GM23248 (cell line): ENCODE measurements at regions not wholly inside any gene's neighbourhood (a gene's known extent, or its start where the extent isn't known, plus 50 kb on each side); places are given as distances from the start of the nearest gene placed in this dataset.

Source experiments
- DNase-seq: peaks from one replicate; pipeline ENCODE4 v3.0.0-alpha.2; 2015
- H2AFZ ChIP-seq: fragments of 200-600 bp; sonication (generic); 2 replicates; pipeline ENCODE4 v1.6.1; 2016; ENCODE audit warnings: antibody characterized with exemption
- H3F3A ChIP-seq: fragments of 200-600 bp; sonication (generic); 2 replicates; pipeline ENCODE4 v1.6.1; 2016; ENCODE audit warnings: mild to moderate bottlenecking, antibody characterized with exemption, mixed run types; ENCODE audit not compliant: insufficient read depth
- H3K27ac ChIP-seq: fragments of 200-600 bp; sonication (generic); 2 replicates; pipeline ENCODE4 v1.5.1; 2016; ENCODE audit warnings: mild to moderate bottlenecking
- H3K27me3 ChIP-seq: fragments of 200-600 bp; sonication (generic); replicated peaks from 2 replicates; pipeline ENCODE4 v1.6.1; 2016; ENCODE audit warnings: mild to moderate bottlenecking; ENCODE audit not compliant: insufficient read depth
- H3K36me3 ChIP-seq: fragments of 200-600 bp; sonication (generic); 2 replicates; pipeline ENCODE4 v1.6.1; 2016; ENCODE audit warnings: low read depth, mild to moderate bottlenecking
- H3K4me1 ChIP-seq: fragments of 200-600 bp; sonication (generic); 2 replicates; pipeline ENCODE4 v1.6.1; 2016; ENCODE audit warnings: mild to moderate bottlenecking; ENCODE audit not compliant: insufficient read depth
- H3K4me2 ChIP-seq: fragments of 200-600 bp; sonication (generic); one replicate; pipeline ENCODE4 v1.6.1; 2016; ENCODE audit warnings: mild to moderate bottlenecking; ENCODE audit not compliant: unreplicated experiment
- H3K4me3 ChIP-seq: fragments of 200-600 bp; sonication (generic); 2 replicates; pipeline ENCODE4 v1.5.1; 2016; ENCODE audit warnings: mild to moderate bottlenecking
- H3K79me2 ChIP-seq: fragments of 200-600 bp; sonication (generic); 2 replicates; pipeline ENCODE4 v1.6.1; 2016; ENCODE audit warnings: mild to moderate bottlenecking; ENCODE audit not compliant: insufficient read depth
- H3K9ac ChIP-seq: fragments of 200-600 bp; sonication (generic); 2 replicates; pipeline ENCODE4 v1.6.1; 2016; ENCODE audit warnings: mild to moderate bottlenecking
- H3K9me2 ChIP-seq: fragments of 200-600 bp; sonication (generic); 2 replicates; pipeline ENCODE4 v1.6.1; 2016; ENCODE audit warnings: mixed run types, mild to moderate bottlenecking, moderate library complexity; ENCODE audit not compliant: insufficient read depth
- H3K9me3 ChIP-seq: fragments of 200-600 bp; sonication (generic); one replicate; pipeline ENCODE4 v1.6.1; 2017; ENCODE audit warnings: low read depth
- H4K20me1 ChIP-seq: fragments of 200-600 bp; sonication (generic); 2 replicates; pipeline ENCODE4 v1.6.0; 2016; ENCODE audit not compliant: insufficient read depth
- EZH2 ChIP-seq: fragments of 200-600 bp; sonication (generic); IDR thresholded peaks from 2 replicates; pipeline ENCODE4 v1.6.1; 2018; ENCODE audit warnings: antibody characterized with exemption, mild to moderate bottlenecking; ENCODE audit not compliant: insufficient read depth, poor library complexity, severe bottlenecking
- EZH2phosphoT487 ChIP-seq: fragments of 200-600 bp; sonication (generic); IDR thresholded peaks from 2 replicates; pipeline ENCODE4 v1.6.1; 2018; ENCODE audit warnings: antibody characterized with exemption, moderate library complexity, mild to moderate bottlenecking, low read depth; ENCODE audit not compliant: insufficient read depth
- WGBS, 2 experiments: methylation state at CpG; one replicate each; pipeline ENCODE4 v1.1.6; 2015 to 2017; ENCODE audit warnings: low lambda C conversion rate in 2 of 2, low coverage in 1 of 2; ENCODE audit errors: missing lambda C conversion rate in 2 of 2; 5-methylcytosine and 5-hydroxymethylcytosine counted together
- in situ Hi-C: fragments of 300-500 bp; cut with MboI; formaldehyde crosslinking; loops from 2 replicates; pipeline ENCODE4 v1.15.0; 2020

DNA sequence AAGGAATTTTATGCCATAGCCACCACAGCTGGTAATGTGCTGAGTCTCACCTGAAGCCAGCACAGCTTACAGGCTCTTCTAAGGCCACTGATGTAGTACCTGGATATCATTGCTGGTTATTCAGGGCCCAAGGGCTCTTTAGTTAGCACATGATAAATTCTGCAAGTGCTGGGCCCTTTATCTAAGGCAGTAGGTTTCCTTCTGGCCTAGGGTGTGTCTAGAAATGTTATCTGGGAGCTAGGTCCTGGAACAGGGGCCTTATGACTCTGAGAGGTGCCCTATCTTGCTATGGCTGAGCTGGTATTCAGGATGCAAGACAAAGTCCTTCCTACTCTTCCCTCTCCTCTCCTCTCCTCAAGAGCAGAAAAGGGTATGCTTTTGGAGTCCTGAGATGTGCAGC lies 1424.5 kb upstream of the NUDT12 start:
- Histone ChIP-seq H3K27me3 (no peaks in the 10 kb centered on the region), H3K27ac (no peak overlapping the region), H3K9me2 (no peaks in the 10 kb centered on the region), H3K9ac (no peak overlapping the region), H4K20me1 (no peaks in the 10 kb centered on the region), H3K4me3 (no peak overlapping the region), H3K36me3 (no peaks in the 10 kb centered on the region), H3K79me2 (no peaks in the 10 kb centered on the region), H3K4me2 (no peak overlapping the region), H3K9me3 (no peaks in the 10 kb centered on the region), H3F3A (no peaks in the 10 kb centered on the region), H3K4me1 (no peaks in the 10 kb centered on the region), H2AFZ (no peak overlapping the region)
- no peak for DNase-seq
- in situ Hi-C loops, result no loop called here
- no peak for TF ChIP-seq EZH2
- TF ChIP-seq EZH2phosphoT487, result no peak

DNA sequence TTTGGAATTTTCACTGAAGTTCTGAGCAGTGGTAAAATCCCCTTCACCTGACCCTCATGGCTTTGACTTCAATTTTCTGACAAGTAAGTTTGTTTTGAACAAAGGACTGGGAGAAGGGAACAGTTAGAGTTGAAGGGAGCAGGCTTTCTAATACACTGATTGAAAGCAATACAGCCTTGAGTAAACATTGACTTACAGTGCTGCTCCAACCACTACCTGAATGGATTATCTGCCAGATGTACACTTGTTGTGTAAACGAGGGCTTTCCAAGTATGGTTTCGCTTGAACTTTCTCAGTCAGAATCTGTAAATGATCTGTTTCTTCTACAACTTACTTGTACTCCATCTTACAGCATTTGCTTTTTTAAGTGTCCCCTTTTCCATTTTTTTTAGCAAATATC lies 1414.9 kb upstream of the NUDT12 start:
- no peak overlapping the region for H2AFZ ChIP-seq
- H3F3A ChIP-seq, result no peaks in the 10 kb centered on the region
- H3K27me3 ChIP-seq, result no peaks in the 10 kb centered on the region
- H3K9ac ChIP-seq, result no peak overlapping the region
- no peak for DNase-seq
- 25 to 29% methylated on average over 2 of the region's 2 CpGs for WGBS, 2 experiments
- H3K9me3 ChIP-seq, result no peaks in the 10 kb centered on the region
- in situ Hi-C loops, result no loop called here
- no peaks in the 10 kb centered on the region for H3K9me2 ChIP-seq
- H3K4me3 ChIP-seq, result no peak overlapping the region
- H3K4me2 ChIP-seq, result no peak overlapping the region
- TF ChIP-seq EZH2 (no peak), EZH2phosphoT487 (no peak)
- H3K27ac ChIP-seq, result no peak overlapping the region
- no peaks in the 10 kb centered on the region for H3K79me2 ChIP-seq
- H3K4me1 ChIP-seq, result no peaks in the 10 kb centered on the region
- H3K36me3 ChIP-seq, result no peaks in the 10 kb centered on the region
- no peaks in the 10 kb centered on the region for H4K20me1 ChIP-seq

DNA sequence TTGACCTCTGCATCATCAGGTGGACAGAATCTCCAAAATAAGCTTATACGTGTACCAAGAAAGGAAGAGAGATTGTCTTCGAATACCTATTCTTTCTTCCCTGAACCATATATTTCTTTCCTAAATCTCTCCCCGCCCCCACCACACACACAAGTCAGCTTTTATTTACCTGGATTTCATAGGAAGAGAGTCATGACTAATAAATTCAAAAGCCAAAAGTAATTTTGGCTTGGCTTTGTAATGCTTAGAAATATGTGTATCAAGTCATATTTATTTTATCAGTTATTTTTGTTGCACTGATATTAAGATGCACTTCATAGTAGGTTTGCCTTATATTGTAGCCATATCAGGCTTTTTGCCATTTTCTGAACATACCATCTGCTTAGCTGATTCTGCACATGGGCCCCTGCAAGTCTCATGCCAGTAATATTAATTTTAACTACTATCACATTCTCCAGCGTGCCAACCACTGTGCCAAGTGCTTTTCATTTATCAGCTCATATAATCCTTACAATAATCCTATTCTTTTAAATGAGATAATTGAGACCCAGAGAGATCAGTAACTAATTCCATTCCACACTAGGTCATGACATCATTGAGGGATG lies 1405.3 kb upstream of the NUDT12 start:
- Histone ChIP-seq H3K9me2 (no peaks in the 10 kb centered on the region), H3K4me2 (no peak overlapping the region), H4K20me1 (no peaks in the 10 kb centered on the region), H3K27ac (no peak overlapping the region), H3K27me3 (no peaks in the 10 kb centered on the region), H2AFZ (no peak overlapping the region), H3K36me3 (no peaks in the 10 kb centered on the region), H3K79me2 (no peaks in the 10 kb centered on the region), H3K9ac (no peak overlapping the region), H3K4me3 (no peak overlapping the region), H3K9me3 (no peaks in the 10 kb centered on the region), H3F3A (no peaks in the 10 kb centered on the region), H3K4me1 (no peaks in the 10 kb centered on the region)
- 15 to 23% methylated on average over 4 of the region's 4 CpGs for WGBS, 2 experiments
- TF ChIP-seq EZH2phosphoT487, result no peak
- no peak for TF ChIP-seq EZH2
- in situ Hi-C loops, result no loop called here
- no peak for DNase-seq

DNA sequence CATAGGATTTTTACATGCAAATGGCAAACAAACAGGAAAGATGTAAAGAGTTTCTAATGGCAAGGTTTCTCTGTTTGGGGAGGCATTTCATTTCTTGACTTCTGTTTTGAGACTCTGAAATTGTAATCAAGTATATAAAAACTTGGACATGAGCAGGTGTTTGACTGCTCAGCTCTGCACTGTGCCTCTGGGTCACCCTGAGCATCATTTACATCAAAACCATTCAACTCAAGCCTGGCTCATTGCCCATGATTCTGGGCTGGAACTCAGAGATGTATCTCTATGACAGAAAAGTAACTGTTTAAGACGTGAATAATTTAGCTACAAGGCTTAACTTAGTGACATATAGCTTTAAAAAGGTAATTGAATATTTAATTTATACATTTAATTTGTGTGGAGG lies 1402.4 kb upstream of the NUDT12 start:
- Histone ChIP-seq H2AFZ (no peak overlapping the region), H3F3A (no peaks in the 10 kb centered on the region), H3K79me2 (no peaks in the 10 kb centered on the region), H4K20me1 (no peaks in the 10 kb centered on the region), H3K9ac (no peak overlapping the region), H3K36me3 (no peaks in the 10 kb centered on the region), H3K9me2 (no peaks in the 10 kb centered on the region), H3K9me3 (no peaks in the 10 kb centered on the region), H3K4me2 (no peak overlapping the region), H3K27me3 (no peaks in the 10 kb centered on the region), H3K27ac (no peak overlapping the region), H3K4me3 (no peak overlapping the region), H3K4me1 (no peaks in the 10 kb centered on the region)
- 0% methylated on average over 1 of the region's 1 CpG for WGBS, 2 experiments
- in situ Hi-C loops, result no loop called here
- no peak for DNase-seq
- TF ChIP-seq EZH2, result no peak
- TF ChIP-seq EZH2phosphoT487, result no peak

DNA sequence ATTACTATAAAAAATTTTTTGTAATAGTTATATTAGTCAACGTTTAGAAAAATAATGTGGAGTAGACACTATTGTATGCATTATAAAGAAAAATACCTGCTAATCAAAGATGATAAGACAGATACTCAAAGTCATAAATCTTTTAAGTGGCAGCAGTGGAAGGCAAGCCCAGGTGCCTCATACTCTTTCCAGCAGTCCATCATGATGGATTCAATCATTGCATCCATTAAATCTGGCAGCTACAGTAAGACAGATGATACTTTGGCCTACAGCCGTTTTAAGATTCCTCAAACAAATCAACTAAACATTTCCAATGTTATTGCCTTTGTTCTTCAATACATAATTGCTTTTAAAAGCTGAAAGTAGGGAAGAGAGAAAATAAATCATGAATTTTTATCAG lies 1392.9 kb upstream of the NUDT12 start:
- DNase-seq, result no peak
- no peak for TF ChIP-seq EZH2phosphoT487
- TF ChIP-seq EZH2, result no peak
- H4K20me1 ChIP-seq, result no peaks in the 10 kb centered on the region
- no peak overlapping the region for H2AFZ ChIP-seq
- 3 to 12% methylated on average over 2 of the region's 2 CpGs for WGBS, 2 experiments
- no peaks in the 10 kb centered on the region for H3K79me2 ChIP-seq
- H3F3A ChIP-seq, result no peaks in the 10 kb centered on the region
- no peaks in the 10 kb centered on the region for H3K36me3 ChIP-seq
- H3K9me2 ChIP-seq, result no peaks in the 10 kb centered on the region
- H3K9me3 ChIP-seq, result no peaks in the 10 kb centered on the region
- H3K27ac ChIP-seq, result no peak overlapping the region
- no peak overlapping the region for H3K4me3 ChIP-seq
- H3K9ac ChIP-seq, result no peak overlapping the region
- in situ Hi-C loops, result no loop called here
- no peak overlapping the region for H3K4me2 ChIP-seq
- H3K27me3 ChIP-seq, result no peaks in the 10 kb centered on the region
- H3K4me1 ChIP-seq, result no peaks in the 10 kb centered on the region
